Spleen (tissue), 7 donors: ENCODE measurements at regions not wholly inside any gene's neighbourhood (a gene's known extent, or its start where the extent isn't known, plus 50 kb on each side); places are given as distances from the start of the nearest gene placed in this dataset.

Experiments
- POLR2AphosphoS5 ChIP-seq, 3 donors: sonication (generic); formaldehyde crosslinking; IDR thresholded peaks; one replicate each; pipeline ENCODE4 v1.5.1; 2017; ENCODE audit warnings: antibody characterized with exemption in 3 of 3
- TF ChIP-seq, protein P1 (sequence below), 11 experiments: fragments of 200-600 bp in 7 of 11; fragments of 450-650 bp in 4 of 11; sonication (generic) in 4 of 11; IDR thresholded peaks in 8 of 11; conservative IDR thresholded peaks in 3 of 11; 1 replicate in 7 of 11; 2 replicates in 4 of 11; pipeline versions ENCODE4 v1.4.0 to v1.8.0; 2016 to 2021; ENCODE audit warnings: antibody characterized with exemption in 11 of 11, inconsistent platforms in 4 of 11, mild to moderate bottlenecking in 1 of 11
- donor health status: DM: no; HTN: no; CAD: no; lungs with moderate emphysema.
- donor health status: DM: no; HTN: no; CAD: no.
- donor health status: DM: no; HTN: no; CAD: no.

DNA sequence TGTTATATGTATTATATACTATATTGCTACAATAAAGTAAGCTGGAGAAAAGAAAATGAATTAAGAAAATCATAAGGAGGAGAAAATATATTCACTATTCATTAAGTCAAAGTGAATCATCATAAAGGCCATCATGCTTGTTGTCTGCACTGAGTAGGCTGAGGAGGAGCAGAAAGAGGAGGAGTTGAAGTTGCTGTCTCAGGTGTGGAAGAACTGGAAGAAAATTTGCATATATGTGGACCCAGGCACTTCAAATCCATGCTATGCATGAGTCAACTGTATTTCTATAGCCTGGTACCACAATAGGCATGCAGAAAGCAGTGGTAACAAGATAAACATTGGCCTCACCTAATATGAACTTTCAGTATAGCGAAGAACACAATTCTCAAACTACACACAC, 135.9 kb upstream of the SGCG start:
- TF ChIP-seq, protein P1, sequence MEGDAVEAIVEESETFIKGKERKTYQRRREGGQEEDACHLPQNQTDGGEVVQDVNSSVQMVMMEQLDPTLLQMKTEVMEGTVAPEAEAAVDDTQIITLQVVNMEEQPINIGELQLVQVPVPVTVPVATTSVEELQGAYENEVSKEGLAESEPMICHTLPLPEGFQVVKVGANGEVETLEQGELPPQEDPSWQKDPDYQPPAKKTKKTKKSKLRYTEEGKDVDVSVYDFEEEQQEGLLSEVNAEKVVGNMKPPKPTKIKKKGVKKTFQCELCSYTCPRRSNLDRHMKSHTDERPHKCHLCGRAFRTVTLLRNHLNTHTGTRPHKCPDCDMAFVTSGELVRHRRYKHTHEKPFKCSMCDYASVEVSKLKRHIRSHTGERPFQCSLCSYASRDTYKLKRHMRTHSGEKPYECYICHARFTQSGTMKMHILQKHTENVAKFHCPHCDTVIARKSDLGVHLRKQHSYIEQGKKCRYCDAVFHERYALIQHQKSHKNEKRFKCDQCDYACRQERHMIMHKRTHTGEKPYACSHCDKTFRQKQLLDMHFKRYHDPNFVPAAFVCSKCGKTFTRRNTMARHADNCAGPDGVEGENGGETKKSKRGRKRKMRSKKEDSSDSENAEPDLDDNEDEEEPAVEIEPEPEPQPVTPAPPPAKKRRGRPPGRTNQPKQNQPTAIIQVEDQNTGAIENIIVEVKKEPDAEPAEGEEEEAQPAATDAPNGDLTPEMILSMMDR (IDR thresholded peaks at IDR 0.05 in 8 of 11, conservative IDR thresholded peaks at IDR 0.05 in 3 of 11) = no peak
- TF ChIP-seq POLR2AphosphoS5 (IDR thresholded peaks at IDR 0.05) = no peak
